Panc1 (cell line): ENCODE measurements at regions not wholly inside any gene's neighbourhood (a gene's known extent, or its start where the extent isn't known, plus 50 kb on each side); places are given as distances from the start of the nearest gene placed in this dataset.

Experiments used
- CTCF ChIP-seq: fragments of 450-650 bp; IDR thresholded peaks from 2 replicates; pipeline ENCODE4 v1.5.1; 2017; ENCODE audit warnings: mild to moderate bottlenecking
- POLR2AphosphoS5 ChIP-seq: IDR thresholded peaks from 2 replicates; pipeline ENCODE4 v1.6.1; 2012; ENCODE audit warnings: mild to moderate bottlenecking, low read depth, low read length, moderate library complexity
- TCF7L2 ChIP-seq: IDR thresholded peaks from 2 replicates; pipeline ENCODE4 v1.6.1; 2011; ENCODE audit warnings: mild to moderate bottlenecking, low read depth, low read length, inconsistent platforms
- TF ChIP-seq, protein P1 (sequence below), 2 experiments: IDR thresholded peaks; 2 replicates each; pipeline ENCODE4 v1.6.1; 2011 to 2012; ENCODE audit warnings: low read depth in 2 of 2, control low read depth in 1 of 2, low read length in 1 of 2, mild to moderate bottlenecking in 1 of 2, moderate library complexity in 1 of 2; ENCODE audit not compliant: insufficient read depth in 1 of 2

GRCh38 chr2:122032264-122032645 lies 276.8 kb downstream of the TSN start:
- TF ChIP-seq POLR2AphosphoS5 (no peak), CTCF (no peak), TCF7L2 (no peak)
- TF ChIP-seq, protein P1, sequence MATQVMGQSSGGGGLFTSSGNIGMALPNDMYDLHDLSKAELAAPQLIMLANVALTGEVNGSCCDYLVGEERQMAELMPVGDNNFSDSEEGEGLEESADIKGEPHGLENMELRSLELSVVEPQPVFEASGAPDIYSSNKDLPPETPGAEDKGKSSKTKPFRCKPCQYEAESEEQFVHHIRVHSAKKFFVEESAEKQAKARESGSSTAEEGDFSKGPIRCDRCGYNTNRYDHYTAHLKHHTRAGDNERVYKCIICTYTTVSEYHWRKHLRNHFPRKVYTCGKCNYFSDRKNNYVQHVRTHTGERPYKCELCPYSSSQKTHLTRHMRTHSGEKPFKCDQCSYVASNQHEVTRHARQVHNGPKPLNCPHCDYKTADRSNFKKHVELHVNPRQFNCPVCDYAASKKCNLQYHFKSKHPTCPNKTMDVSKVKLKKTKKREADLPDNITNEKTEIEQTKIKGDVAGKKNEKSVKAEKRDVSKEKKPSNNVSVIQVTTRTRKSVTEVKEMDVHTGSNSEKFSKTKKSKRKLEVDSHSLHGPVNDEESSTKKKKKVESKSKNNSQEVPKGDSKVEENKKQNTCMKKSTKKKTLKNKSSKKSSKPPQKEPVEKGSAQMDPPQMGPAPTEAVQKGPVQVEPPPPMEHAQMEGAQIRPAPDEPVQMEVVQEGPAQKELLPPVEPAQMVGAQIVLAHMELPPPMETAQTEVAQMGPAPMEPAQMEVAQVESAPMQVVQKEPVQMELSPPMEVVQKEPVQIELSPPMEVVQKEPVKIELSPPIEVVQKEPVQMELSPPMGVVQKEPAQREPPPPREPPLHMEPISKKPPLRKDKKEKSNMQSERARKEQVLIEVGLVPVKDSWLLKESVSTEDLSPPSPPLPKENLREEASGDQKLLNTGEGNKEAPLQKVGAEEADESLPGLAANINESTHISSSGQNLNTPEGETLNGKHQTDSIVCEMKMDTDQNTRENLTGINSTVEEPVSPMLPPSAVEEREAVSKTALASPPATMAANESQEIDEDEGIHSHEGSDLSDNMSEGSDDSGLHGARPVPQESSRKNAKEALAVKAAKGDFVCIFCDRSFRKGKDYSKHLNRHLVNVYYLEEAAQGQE (IDR thresholded peaks at IDR 0.05; ENCODE audit: insufficient read depth in 1 of 2, low read depth in 2 of 2, low read length in 1 of 2), result no peak
